ENCODE measurements at regions not wholly inside any gene's neighbourhood (a gene's known extent, or its start where the extent isn't known, plus 50 kb on each side); places are given as distances from the start of the nearest gene placed in this dataset.

- TF ChIP-seq CTCF (IDR thresholded peaks at IDR 0.05) (no peak), EZH2 (IDR thresholded peaks at IDR 0.05) (no peak), EZH2phosphoT487 (IDR thresholded peaks at IDR 0.05) (no peak)
These were observed 274.1 kb upstream of the SLC8A1 start for GRCh38 chr2:40725950-40726349.

All from neural progenitor cell (in vitro differentiated cells).